ENCODE measurements at regions not wholly inside any gene's neighbourhood (a gene's known extent, or its start where the extent isn't known, plus 50 kb on each side); places are given as distances from the start of the nearest gene placed in this dataset.

DNA sequence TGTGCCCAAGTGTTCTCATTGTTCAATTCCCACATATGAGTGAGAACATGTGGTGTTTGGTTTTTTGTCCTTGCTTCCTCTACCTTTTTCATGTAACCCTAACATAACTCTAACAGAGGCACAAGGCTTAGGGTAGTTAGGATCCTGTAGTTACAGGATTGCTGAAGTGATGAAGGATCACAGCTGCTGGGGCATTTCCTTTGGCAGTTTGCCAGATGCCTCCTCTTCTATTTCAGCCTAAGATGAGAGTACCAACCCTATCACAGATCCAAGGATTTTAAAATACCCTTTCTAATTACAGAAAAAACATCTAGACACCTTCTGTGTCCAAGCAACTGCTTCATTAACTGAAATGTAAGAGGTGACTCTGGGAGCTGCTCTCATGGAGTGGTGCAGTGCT lies 141.7 kb upstream of the COL1A2 start:
- Histone ChIP-seq H3K9me3 (no peaks in the 10 kb centered on the region), H3K27ac (no peak overlapping the region), H3K4me3 (no peak overlapping the region), H3K36me3 (ENCODE audit: insufficient read depth in 1 of 2, low read depth in 1 of 2) (no peaks in the 10 kb centered on the region), H3K27me3 (ENCODE audit: insufficient read depth in 3 of 3, low read length in 2 of 3) (no peaks in the 10 kb centered on the region), H3K4me1 (no peaks in the 10 kb centered on the region)
- ATAC-seq = no peak
- TF ChIP-seq, protein P1, sequence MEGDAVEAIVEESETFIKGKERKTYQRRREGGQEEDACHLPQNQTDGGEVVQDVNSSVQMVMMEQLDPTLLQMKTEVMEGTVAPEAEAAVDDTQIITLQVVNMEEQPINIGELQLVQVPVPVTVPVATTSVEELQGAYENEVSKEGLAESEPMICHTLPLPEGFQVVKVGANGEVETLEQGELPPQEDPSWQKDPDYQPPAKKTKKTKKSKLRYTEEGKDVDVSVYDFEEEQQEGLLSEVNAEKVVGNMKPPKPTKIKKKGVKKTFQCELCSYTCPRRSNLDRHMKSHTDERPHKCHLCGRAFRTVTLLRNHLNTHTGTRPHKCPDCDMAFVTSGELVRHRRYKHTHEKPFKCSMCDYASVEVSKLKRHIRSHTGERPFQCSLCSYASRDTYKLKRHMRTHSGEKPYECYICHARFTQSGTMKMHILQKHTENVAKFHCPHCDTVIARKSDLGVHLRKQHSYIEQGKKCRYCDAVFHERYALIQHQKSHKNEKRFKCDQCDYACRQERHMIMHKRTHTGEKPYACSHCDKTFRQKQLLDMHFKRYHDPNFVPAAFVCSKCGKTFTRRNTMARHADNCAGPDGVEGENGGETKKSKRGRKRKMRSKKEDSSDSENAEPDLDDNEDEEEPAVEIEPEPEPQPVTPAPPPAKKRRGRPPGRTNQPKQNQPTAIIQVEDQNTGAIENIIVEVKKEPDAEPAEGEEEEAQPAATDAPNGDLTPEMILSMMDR (IDR thresholded peaks at IDR 0.05) = no peak
- DNase-seq = no peak
- intact Hi-C loops (cut with DNase I) = no loop called here

DNA sequence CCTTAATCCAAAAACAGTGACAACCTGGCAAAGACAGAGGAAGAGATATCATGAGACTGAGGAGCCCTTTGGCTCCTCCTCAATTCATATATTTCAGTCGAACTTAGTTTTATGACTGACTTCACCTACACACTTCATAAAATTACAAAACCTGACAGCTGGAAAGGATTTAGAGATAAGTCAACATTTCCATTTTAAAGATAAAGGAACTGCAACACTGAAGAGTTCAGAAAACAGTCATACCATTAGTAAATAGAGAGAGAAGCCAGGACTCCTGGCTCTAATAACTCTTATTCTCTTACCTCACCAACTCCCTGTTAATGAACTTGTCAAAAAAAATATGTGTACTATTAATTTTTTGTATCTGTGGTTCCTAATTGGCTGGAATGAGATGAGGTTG lies 141.0 kb upstream of the COL1A2 start:
- DNase-seq (no peak), ATAC-seq (no peak)
- Histone ChIP-seq H3K27ac (no peak overlapping the region), H3K27me3 (ENCODE audit: insufficient read depth in 3 of 3, low read length in 2 of 3) (no peaks in the 10 kb centered on the region), H3K9me3 (no peaks in the 10 kb centered on the region), H3K36me3 (ENCODE audit: insufficient read depth in 1 of 2, low read depth in 1 of 2) (no peaks in the 10 kb centered on the region), H3K4me3 (no peak overlapping the region), H3K4me1 (no peaks in the 10 kb centered on the region)
- WGBS, 3 donors = 27 to 36% (median 28%) methylated on average over 1 of the region's 1 CpG
- intact Hi-C loops (cut with DNase I) = no loop called here
- TF ChIP-seq, protein P1 (IDR thresholded peaks at IDR 0.05) = no peak

DNA sequence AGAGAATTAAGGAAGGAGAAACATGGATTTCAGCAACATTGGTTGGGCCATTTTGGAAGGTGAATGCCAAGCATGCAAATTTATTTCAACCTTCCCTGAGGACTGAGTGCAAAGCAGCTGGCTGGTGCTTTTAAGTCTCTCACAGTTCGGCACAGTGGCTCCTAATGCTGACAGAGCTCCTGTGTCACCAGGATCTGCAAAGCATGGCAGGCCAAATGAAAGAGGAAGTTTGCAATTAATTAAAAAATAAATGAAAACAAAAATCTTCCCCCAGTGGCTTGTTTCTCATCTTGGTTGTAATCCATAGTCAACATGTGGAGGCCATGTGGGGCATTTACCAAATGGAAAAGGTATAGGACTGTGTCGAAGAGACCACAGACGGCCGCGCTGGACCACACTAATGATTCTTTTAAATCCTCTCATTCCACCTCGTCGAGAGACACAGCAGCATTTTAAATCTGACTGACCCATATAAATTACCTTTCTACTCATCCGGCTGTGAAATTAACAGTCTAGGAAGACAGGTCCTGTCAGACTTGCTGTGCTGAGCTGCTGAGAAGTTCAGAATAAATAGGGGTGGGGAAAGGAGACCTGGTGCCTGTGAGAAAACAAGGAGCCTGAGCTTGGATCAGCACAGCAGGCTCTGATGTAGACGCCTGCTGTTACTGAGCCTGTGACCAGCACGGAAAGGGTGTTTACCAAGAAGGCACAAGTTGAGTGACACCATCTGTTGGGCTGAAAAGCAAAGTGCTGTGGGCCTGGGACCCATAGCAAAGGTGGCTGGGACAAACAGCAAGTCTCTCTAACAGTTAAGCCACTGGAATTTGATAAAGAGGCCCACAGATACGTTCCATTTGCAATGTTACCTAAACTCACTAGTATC lies 136.0 kb upstream of the COL1A2 start:
- WGBS, 3 donors = 64 to 67% (median 66%) methylated on average over 11 of the region's 11 CpGs
- ATAC-seq (no peak), DNase-seq (no peak)
- TF ChIP-seq, protein P1 (IDR thresholded peaks at IDR 0.05) = no peak
- H3K4me1 ChIP-seq = no peaks in the 10 kb centered on the region
- intact Hi-C loops (cut with DNase I) = no loop called here
- no peaks in the 10 kb centered on the region for H3K9me3 ChIP-seq
- H3K36me3 ChIP-seq (ENCODE audit: insufficient read depth in 1 of 2, low read depth in 1 of 2) = no peaks in the 10 kb centered on the region
- no peak overlapping the region for H3K4me3 ChIP-seq
- H3K27ac ChIP-seq = no peak overlapping the region
- H3K27me3 ChIP-seq (ENCODE audit: insufficient read depth in 3 of 3, low read length in 2 of 3) = no peaks in the 10 kb centered on the region

- Histone ChIP-seq H3K4me1 (no peaks in the 10 kb centered on the region), H3K36me3 (ENCODE audit: insufficient read depth in 1 of 2, low read depth in 1 of 2) (no peaks in the 10 kb centered on the region), H3K9me3 (no peaks in the 10 kb centered on the region), H3K27me3 (ENCODE audit: insufficient read depth in 3 of 3, low read length in 2 of 3) (no peaks in the 10 kb centered on the region), H3K27ac (no peak overlapping the region), H3K4me3 (no peak overlapping the region)
- intact Hi-C loops (cut with DNase I) = no loop called here
- 90 to 93% (median 92%) methylated on average over 6 of the region's 6 CpGs for WGBS, 3 donors
- TF ChIP-seq, protein P1 (IDR thresholded peaks at IDR 0.05) = no peak
- ATAC-seq (no peak), DNase-seq (no peak)
These were observed 133.6 kb upstream of the COL1A2 start for GRCh38 chr7:94261067-94261466.

GRCh38 chr7:94264756-94265155 lies 129.9 kb upstream of the COL1A2 start:
- ATAC-seq (no peak), DNase-seq (no peak)
- Histone ChIP-seq H3K27ac (no peak overlapping the region), H3K4me1 (no peaks in the 10 kb centered on the region), H3K27me3 (ENCODE audit: insufficient read depth in 3 of 3, low read length in 2 of 3) (no peaks in the 10 kb centered on the region), H3K4me3 (no peak overlapping the region), H3K36me3 (ENCODE audit: insufficient read depth in 1 of 2, low read depth in 1 of 2) (no peaks in the 10 kb centered on the region), H3K9me3 (no peaks in the 10 kb centered on the region)
- TF ChIP-seq, protein P1 (IDR thresholded peaks at IDR 0.05) = no peak
- intact Hi-C loops (cut with DNase I) = no loop called here

Data from psoas muscle (tissue), 7 donors.